ENCODE measurements at regions not wholly inside any gene's neighbourhood (a gene's known extent, or its start where the extent isn't known, plus 50 kb on each side); places are given as distances from the start of the nearest gene placed in this dataset.
A peak's percentile ranks its signal among the peaks of the same experiment; 100 is the strongest.

GRCh38 chr2:37847792-37848191 lies 77.3 kb upstream of the RMDN2 start:
- Histone ChIP-seq H3K27ac (no peak overlapping the region), H3K9me3 (no peaks in the 10 kb centered on the region), H3K4me2 (no peak overlapping the region), H3K4me1 (no peaks in the 10 kb centered on the region), H3K4me3 (no peak overlapping the region)
- ChIA-PET POLR2A (no interaction called here), CTCF (interaction anchor here (0.5 to 4.6 kb wide), 4 partner anchors 15 to 433 kb away, joined by 3 to 18 read pairs (median 10); no protein-coding TSS in a partner anchor)
- no peak for DNase-seq (ENCODE audit: low read depth in 1 of 2, low spot score in 1 of 2)
- 57% methylated on average over 5 of the region's 5 CpGs for WGBS (ENCODE audit: missing lambda C conversion rate)
- no peak for FAIRE-seq
- TF ChIP-seq TP53 (CRISPR knock-in tag; IDR thresholded peaks at IDR 0.05) (no peak), NFE2L2 (conservative IDR thresholded peaks at IDR 0.05; ENCODE audit: low read length) (no peak), EHF (CRISPR knock-in tag; IDR thresholded peaks at IDR 0.05) (no peak)
- peak; percentile 43 to 64; a peak in 4 of 6 replicates for ATAC-seq

- DNase-seq (ENCODE audit: low read depth in 1 of 2, low spot score in 1 of 2) (no peak), FAIRE-seq (peak; percentile 7), ATAC-seq (no peak)
- H3K4me3 ChIP-seq: no peak overlapping the region
- ChIA-PET CTCF (interaction anchor here (2.4 to 4.6 kb wide), 3 partner anchors 16 to 453 kb away, joined by 7 to 18 read pairs (median 15); no protein-coding TSS in a partner anchor), POLR2A (no interaction called here)
- H3K9me3 ChIP-seq: no peaks in the 10 kb centered on the region
- 55% methylated on average over 2 of the region's 2 CpGs for WGBS (ENCODE audit: missing lambda C conversion rate)
- no peak overlapping the region for H3K27ac ChIP-seq
- H3K4me1 ChIP-seq: no peaks in the 10 kb centered on the region
- no peak for TF ChIP-seq BHLHE40 (IDR thresholded peaks at IDR 0.05; ENCODE audit: low read depth, low read length)
- TF ChIP-seq HMGXB4 (CRISPR knock-in tag; IDR thresholded peaks at IDR 0.05; ENCODE audit: borderline replicate concordance): no peak
- no peak for TF ChIP-seq HEYL (CRISPR knock-in tag; IDR thresholded peaks at IDR 0.05)
- H3K4me2 ChIP-seq: no peak overlapping the region
Measured at GRCh38 chr2:37848451-37848850, 76.6 kb upstream of the RMDN2 start.

- Histone ChIP-seq H3K27ac (no peak overlapping the region), H3K4me1 (no peaks in the 10 kb centered on the region), H3K4me3 (no peak overlapping the region), H3K9me3 (no peaks in the 10 kb centered on the region), H3K4me2 (no peak overlapping the region)
- CTCF ChIA-PET: interaction anchor here (2.4 to 4.2 kb wide), 3 partner anchors 17 to 454 kb away, joined by 7 to 22 read pairs (median 10); no protein-coding TSS in a partner anchor
- ATAC-seq (no peak), FAIRE-seq (no peak), DNase-seq (ENCODE audit: low read depth in 1 of 2, low spot score in 1 of 2) (no peak)
- TF ChIP-seq CBX2 (IDR thresholded peaks at IDR 0.05; ENCODE audit: borderline replicate concordance, low read depth): no peak
- TF ChIP-seq TFCP2L1 (CRISPR knock-in tag; IDR thresholded peaks at IDR 0.05): no peak
- TF ChIP-seq TP53 (CRISPR knock-in tag; IDR thresholded peaks at IDR 0.05): no peak
- TF ChIP-seq ELK1 (IDR thresholded peaks at IDR 0.05; ENCODE audit: low read depth, low read length): no peak
- TF ChIP-seq GATA3 (IDR thresholded peaks at IDR 0.05; ENCODE audit: borderline replicate concordance): no peak
- TF ChIP-seq HEYL (CRISPR knock-in tag; IDR thresholded peaks at IDR 0.05): no peak
- no peak for TF ChIP-seq HDAC2 (IDR thresholded peaks at IDR 0.05)
- TF ChIP-seq BHLHE40 (IDR thresholded peaks at IDR 0.05; ENCODE audit: low read depth, low read length): no peak
- no peak for TF ChIP-seq JUN (IDR thresholded peaks at IDR 0.05)
- TF ChIP-seq RAD21 (conservative IDR thresholded peaks at IDR 0.05 in 1 of 2, IDR thresholded peaks at IDR 0.05 in 1 of 2): no peak
- POLR2A ChIA-PET: no interaction called here
- WGBS (ENCODE audit: missing lambda C conversion rate): 61% methylated on average over 2 of the region's 2 CpGs
Measured at GRCh38 chr2:37849911-37850310, 75.2 kb upstream of the RMDN2 start.

- WGBS (ENCODE audit: missing lambda C conversion rate): 64% methylated on average over 4 of the region's 4 CpGs
- FAIRE-seq (no peak), ATAC-seq (no peak), DNase-seq (ENCODE audit: low read depth in 1 of 2, low spot score in 1 of 2) (no peak)
- ChIA-PET POLR2A (no interaction called here), CTCF (interaction anchor here (1.2 to 4.2 kb wide), 4 partner anchors 19 to 455 kb away, joined by 4 to 22 read pairs (median 10); no protein-coding TSS in a partner anchor)
- H3K4me1 ChIP-seq: no peaks in the 10 kb centered on the region
- no peak overlapping the region for H3K4me3 ChIP-seq
- H3K9me3 ChIP-seq: no peaks in the 10 kb centered on the region
- no peak overlapping the region for H3K4me2 ChIP-seq
- no peak overlapping the region for H3K27ac ChIP-seq
- TF ChIP-seq NFE2L2 (conservative IDR thresholded peaks at IDR 0.05; ENCODE audit: low read length): no peak
- no peak for TF ChIP-seq ESRRA (IDR thresholded peaks at IDR 0.05; ENCODE audit: borderline replicate concordance, low read length)
- no peak for TF ChIP-seq FOSB (CRISPR knock-in tag; IDR thresholded peaks at IDR 0.05)
- TF ChIP-seq TFCP2L1 (CRISPR knock-in tag; IDR thresholded peaks at IDR 0.05): no peak
- TF ChIP-seq HOXB13 (CRISPR knock-in tag; IDR thresholded peaks at IDR 0.05; ENCODE audit: low read depth): no peak
- no peak for TF ChIP-seq PBX3 (IDR thresholded peaks at IDR 0.05)
- no peak for TF ChIP-seq BCL3 (IDR thresholded peaks at IDR 0.05)
- TF ChIP-seq HOXB5 (CRISPR knock-in tag; IDR thresholded peaks at IDR 0.05): no peak
- no peak for TF ChIP-seq KDM1A (IDR thresholded peaks at IDR 0.05; ENCODE audit: low read depth)
- TF ChIP-seq CEBPB (IDR thresholded peaks at IDR 0.05): no peak
- TF ChIP-seq CHD2 (IDR thresholded peaks at IDR 0.05; ENCODE audit: low read length, partially characterized antibody): no peak
- TF ChIP-seq ZSCAN20 (CRISPR knock-in tag; IDR thresholded peaks at IDR 0.05): no peak
- no peak for TF ChIP-seq USF2 (IDR thresholded peaks at IDR 0.05)
- no peak for TF ChIP-seq HES2 (IDR thresholded peaks at IDR 0.05)
- TF ChIP-seq EP300 (IDR thresholded peaks at IDR 0.05): no peak
Measured at GRCh38 chr2:37851428-37851827, 73.7 kb upstream of the RMDN2 start.

Measured in A549 (cell line).